Ishikawa (cell line): ENCODE measurements at regions not wholly inside any gene's neighbourhood (a gene's known extent, or its start where the extent isn't known, plus 50 kb on each side); places are given as distances from the start of the nearest gene placed in this dataset.

Experiments used
- CEBPB ChIP-seq: IDR thresholded peaks from 2 replicates; pipeline ENCODE4 v1.6.1; 2012
- CREB1 ChIP-seq: IDR thresholded peaks from 2 replicates; pipeline ENCODE4 v1.6.1; 2012; ENCODE audit warnings: low read depth
- EGR1 ChIP-seq: IDR thresholded peaks from 2 replicates; pipeline ENCODE4 v1.6.1; 2012
- EP300 ChIP-seq: IDR thresholded peaks from 2 replicates; pipeline ENCODE4 v1.6.1; 2012; ENCODE audit warnings: borderline replicate concordance
- FOXM1 ChIP-seq: IDR thresholded peaks from 2 replicates; pipeline ENCODE4 v1.6.1; 2012; ENCODE audit warnings: low read depth, borderline replicate concordance
- MAX ChIP-seq: IDR thresholded peaks from 2 replicates; pipeline ENCODE4 v1.6.1; 2012
- NFIC ChIP-seq: IDR thresholded peaks from 2 replicates; pipeline ENCODE4 v1.6.1; 2012
- RAD21 ChIP-seq: IDR thresholded peaks from 2 replicates; pipeline ENCODE4 v1.6.1; 2012; ENCODE audit warnings: low read depth
- TAF1 ChIP-seq: IDR thresholded peaks from 2 replicates; pipeline ENCODE4 v1.6.1; 2012; ENCODE audit warnings: low read depth, mild to moderate bottlenecking
- TCF12 ChIP-seq: IDR thresholded peaks from 2 replicates; pipeline ENCODE4 v1.6.1; 2012; ENCODE audit warnings: low read depth
- TEAD4 ChIP-seq: IDR thresholded peaks from 2 replicates; pipeline ENCODE4 v1.6.1; 2012
- YY1 ChIP-seq: IDR thresholded peaks from 2 replicates; pipeline ENCODE4 v1.6.1; 2012; ENCODE audit warnings: low read depth
- ZBTB7A ChIP-seq: IDR thresholded peaks from 2 replicates; pipeline ENCODE4 v1.6.1; 2012; ENCODE audit warnings: low read depth
- TF ChIP-seq, protein P1 (sequence below): IDR thresholded peaks from 2 replicates; pipeline ENCODE4 v1.6.1; 2012; ENCODE audit warnings: low read depth, mild to moderate bottlenecking
- TF ChIP-seq, protein P2 (sequence below): IDR thresholded peaks from 2 replicates; pipeline ENCODE4 v1.6.1; 2012

GRCh38 chr9:17882688-17883594 is 304.1 kb downstream of the SH3GL2 start:
- no peak for TF ChIP-seq TAF1
- no peak for TF ChIP-seq RAD21
- TF ChIP-seq YY1: no peak

DNA sequence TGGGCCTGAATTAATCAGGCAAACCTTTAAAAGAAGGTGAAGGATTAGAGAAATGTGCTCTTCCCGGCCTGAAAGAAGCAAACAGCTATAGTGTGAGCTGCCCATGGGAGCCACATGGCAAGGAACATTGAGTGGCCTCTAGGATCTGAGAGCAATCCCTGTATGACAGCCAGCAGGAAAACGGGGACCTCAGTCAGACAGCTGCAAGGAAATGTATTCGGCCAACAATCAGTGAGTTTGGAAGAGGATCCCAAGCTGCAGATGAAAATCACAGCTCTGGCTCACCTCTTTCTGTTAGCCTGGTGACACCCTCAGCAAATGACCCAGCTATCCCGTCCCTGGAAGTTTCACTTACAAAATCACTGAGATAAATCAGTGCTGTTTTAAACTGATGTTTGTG is 309.2 kb downstream of the SH3GL2 start:
- no peak for TF ChIP-seq CREB1
- TF ChIP-seq, protein P1, sequence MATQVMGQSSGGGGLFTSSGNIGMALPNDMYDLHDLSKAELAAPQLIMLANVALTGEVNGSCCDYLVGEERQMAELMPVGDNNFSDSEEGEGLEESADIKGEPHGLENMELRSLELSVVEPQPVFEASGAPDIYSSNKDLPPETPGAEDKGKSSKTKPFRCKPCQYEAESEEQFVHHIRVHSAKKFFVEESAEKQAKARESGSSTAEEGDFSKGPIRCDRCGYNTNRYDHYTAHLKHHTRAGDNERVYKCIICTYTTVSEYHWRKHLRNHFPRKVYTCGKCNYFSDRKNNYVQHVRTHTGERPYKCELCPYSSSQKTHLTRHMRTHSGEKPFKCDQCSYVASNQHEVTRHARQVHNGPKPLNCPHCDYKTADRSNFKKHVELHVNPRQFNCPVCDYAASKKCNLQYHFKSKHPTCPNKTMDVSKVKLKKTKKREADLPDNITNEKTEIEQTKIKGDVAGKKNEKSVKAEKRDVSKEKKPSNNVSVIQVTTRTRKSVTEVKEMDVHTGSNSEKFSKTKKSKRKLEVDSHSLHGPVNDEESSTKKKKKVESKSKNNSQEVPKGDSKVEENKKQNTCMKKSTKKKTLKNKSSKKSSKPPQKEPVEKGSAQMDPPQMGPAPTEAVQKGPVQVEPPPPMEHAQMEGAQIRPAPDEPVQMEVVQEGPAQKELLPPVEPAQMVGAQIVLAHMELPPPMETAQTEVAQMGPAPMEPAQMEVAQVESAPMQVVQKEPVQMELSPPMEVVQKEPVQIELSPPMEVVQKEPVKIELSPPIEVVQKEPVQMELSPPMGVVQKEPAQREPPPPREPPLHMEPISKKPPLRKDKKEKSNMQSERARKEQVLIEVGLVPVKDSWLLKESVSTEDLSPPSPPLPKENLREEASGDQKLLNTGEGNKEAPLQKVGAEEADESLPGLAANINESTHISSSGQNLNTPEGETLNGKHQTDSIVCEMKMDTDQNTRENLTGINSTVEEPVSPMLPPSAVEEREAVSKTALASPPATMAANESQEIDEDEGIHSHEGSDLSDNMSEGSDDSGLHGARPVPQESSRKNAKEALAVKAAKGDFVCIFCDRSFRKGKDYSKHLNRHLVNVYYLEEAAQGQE: no peak

DNA sequence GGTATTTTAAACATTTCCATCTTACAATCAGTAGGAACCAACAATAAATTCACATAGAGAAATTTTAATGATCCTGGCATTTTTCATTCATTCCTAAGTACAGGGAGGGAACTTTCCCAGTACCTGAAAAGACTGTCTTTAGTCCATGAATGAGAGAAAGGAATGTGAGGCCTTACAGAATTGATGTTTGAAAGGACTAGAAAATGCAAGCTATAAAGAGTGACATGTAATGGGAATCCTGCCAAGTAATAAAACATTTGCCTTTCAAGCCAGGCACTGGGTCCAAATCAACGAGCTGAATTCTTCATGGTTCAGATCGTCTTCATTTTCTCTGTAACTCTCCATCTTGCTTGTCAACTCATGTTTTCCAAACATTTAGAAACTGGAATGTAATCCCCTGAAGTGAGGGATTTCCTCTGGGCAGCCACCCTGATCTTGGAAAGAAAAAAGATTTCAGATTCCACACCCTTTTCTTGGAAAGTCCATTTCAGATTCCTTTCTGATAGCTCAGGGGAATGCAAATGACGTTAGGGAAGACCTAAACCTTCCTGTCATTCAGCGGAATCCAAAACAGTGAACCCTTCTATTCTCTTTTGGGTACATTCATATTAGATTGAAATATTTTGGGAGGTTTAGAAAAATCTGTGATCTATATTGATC is 315.8 kb downstream of the SH3GL2 start:
- TF ChIP-seq TCF12 (no peak), TAF1 (no peak), MAX (no peak), CEBPB (no peak), EGR1 (no peak), YY1 (no peak), TEAD4 (no peak), ZBTB7A (no peak), CREB1 (no peak), RAD21 (no peak), FOXM1 (no peak), NFIC (no peak), EP300 (no peak)
- TF ChIP-seq, protein P2, sequence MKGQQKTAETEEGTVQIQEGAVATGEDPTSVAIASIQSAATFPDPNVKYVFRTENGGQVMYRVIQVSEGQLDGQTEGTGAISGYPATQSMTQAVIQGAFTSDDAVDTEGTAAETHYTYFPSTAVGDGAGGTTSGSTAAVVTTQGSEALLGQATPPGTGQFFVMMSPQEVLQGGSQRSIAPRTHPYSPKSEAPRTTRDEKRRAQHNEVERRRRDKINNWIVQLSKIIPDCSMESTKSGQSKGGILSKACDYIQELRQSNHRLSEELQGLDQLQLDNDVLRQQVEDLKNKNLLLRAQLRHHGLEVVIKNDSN: no peak
- TF ChIP-seq, protein P1: no peak

DNA sequence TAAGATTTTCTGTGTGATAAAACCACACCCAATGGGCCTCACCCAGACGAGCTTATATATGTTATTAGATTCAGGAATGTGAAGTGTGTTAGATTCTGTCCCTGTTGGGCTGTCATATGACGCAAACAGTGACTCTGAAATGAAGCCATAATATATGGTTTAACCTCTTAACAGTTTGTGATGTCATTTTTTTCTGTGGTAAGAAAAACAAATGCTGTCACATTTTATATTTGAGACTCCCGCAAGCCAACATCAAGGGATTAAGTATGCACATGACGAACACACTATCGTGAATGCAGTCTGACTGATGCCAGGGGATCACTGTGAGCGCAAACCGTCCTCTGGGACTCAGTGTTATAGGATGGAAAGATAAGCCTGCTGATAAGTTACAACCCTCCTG is 321.7 kb downstream of the SH3GL2 start:
- TF ChIP-seq FOXM1 (no peak), ZBTB7A (no peak), NFIC (no peak), RAD21 (no peak), EGR1 (no peak), EP300 (no peak), TAF1 (no peak), CEBPB (no peak), MAX (no peak), TEAD4 (no peak), TCF12 (no peak)
- TF ChIP-seq, protein P2: no peak
- TF ChIP-seq, protein P1: no peak

DNA sequence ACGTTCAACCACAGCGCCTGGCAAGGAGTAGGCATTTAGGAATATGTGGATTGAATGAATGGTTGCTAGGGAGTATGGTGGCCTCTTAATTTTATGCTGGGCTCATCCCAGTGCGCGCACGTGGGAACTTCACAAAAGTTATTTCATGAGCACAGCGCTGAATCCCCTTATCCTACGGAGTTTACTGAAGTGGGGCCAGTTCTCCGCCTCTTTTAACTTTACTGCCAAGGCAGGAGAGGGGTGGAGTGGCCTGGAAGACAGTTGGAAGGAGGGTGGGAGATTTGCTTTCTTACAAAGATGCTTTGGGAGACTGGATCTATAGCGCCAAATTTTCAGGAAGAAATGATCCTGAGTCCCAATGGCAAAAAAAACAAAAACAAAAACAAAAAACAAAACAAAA is 326.5 kb downstream of the SH3GL2 start:
- no peak for TF ChIP-seq FOXM1
- TF ChIP-seq ZBTB7A: no peak
- TF ChIP-seq MAX: no peak
- TF ChIP-seq EP300: no peak
